BJ (cell line): ENCODE measurements at regions not wholly inside any gene's neighbourhood (a gene's known extent, or its start where the extent isn't known, plus 50 kb on each side); places are given as distances from the start of the nearest gene placed in this dataset.

Source experiments
- CTCF ChIA-PET: fragments of 350-600 bp; formaldehyde crosslinking; extraction: SDS; loops from one replicate; lab custom pipeline; 2021; ENCODE audit warnings: antibody characterized with exemption, inconsistent platforms; lab: Yijun Ruan, JAX
- POLR2A ChIA-PET: fragments of 300-600 bp; sonication (Branson Sonifier 250); formaldehyde crosslinking; extraction: SDS; loops from one replicate; lab custom pipeline; 2021; ENCODE audit warnings: antibody characterized with exemption; lab: Charles Lee
- DNase-seq: peaks from one replicate; pipeline ENCODE4 v3.0.0-alpha.2; 2011; ENCODE audit warnings: low read depth
- H3K27me3 ChIP-seq: 2 replicates; pipeline ENCODE4 v1.6.0; 2011; ENCODE audit warnings: low read length; ENCODE audit not compliant: control insufficient read depth, insufficient read depth
- H3K36me3 ChIP-seq: 2 replicates; pipeline ENCODE4 v1.5.1; 2011; ENCODE audit warnings: low read length; ENCODE audit not compliant: control insufficient read depth, insufficient read depth
- H3K4me3 ChIP-seq: 2 replicates; pipeline ENCODE4 v1.5.1; 2011; ENCODE audit warnings: low read depth, mild to moderate bottlenecking, control low read depth, low read length
- CTCF ChIP-seq: IDR thresholded peaks from 2 replicates; pipeline ENCODE4 v1.5.1; 2011; ENCODE audit warnings: low read depth, mild to moderate bottlenecking, control low read depth, inconsistent platforms, low read length, moderate library complexity; ENCODE audit not compliant: insufficient read depth

GRCh38 chr7:80991654-80992053 lies 72.8 kb upstream of the SEMA3C start:
- Histone ChIP-seq H3K27me3 (no peaks in the 10 kb centered on the region), H3K36me3 (no peaks in the 10 kb centered on the region), H3K4me3 (no peak overlapping the region)
- no peak for DNase-seq
- ChIA-PET POLR2A (no interaction called here), CTCF (no interaction called here)
- no peak for TF ChIP-seq CTCF

GRCh38 chr7:80984619-80985018 lies 65.8 kb upstream of the SEMA3C start:
- Histone ChIP-seq H3K27me3 (no peaks in the 10 kb centered on the region), H3K36me3 (no peaks in the 10 kb centered on the region), H3K4me3 (no peak overlapping the region)
- POLR2A ChIA-PET = no interaction called here
- CTCF ChIA-PET = interaction anchor here (0.7 kb wide), 1 partner anchor 234 kb away, joined by 3 read pairs; no protein-coding TSS in a partner anchor
- TF ChIP-seq CTCF = no peak
- DNase-seq = no peak

- no peak for TF ChIP-seq CTCF
- ChIA-PET POLR2A (no interaction called here), CTCF (no interaction called here)
- DNase-seq = no peak
- Histone ChIP-seq H3K27me3 (no peaks in the 10 kb centered on the region), H3K4me3 (no peak overlapping the region), H3K36me3 (no peaks in the 10 kb centered on the region)
Measured at GRCh38 chr7:80981405-80981804, 62.6 kb upstream of the SEMA3C start.

GRCh38 chr7:80977751-80978150 lies 58.9 kb upstream of the SEMA3C start:
- H3K27me3 ChIP-seq = no peaks in the 10 kb centered on the region
- POLR2A ChIA-PET = no interaction called here
- DNase-seq = no peak
- TF ChIP-seq CTCF = no peak
- no peak overlapping the region for H3K4me3 ChIP-seq
- H3K36me3 ChIP-seq = no peaks in the 10 kb centered on the region
- CTCF ChIA-PET = interaction anchor here (0.5 kb wide), 1 partner anchor 767 kb away, joined by 4 read pairs; no protein-coding TSS in a partner anchor

- no peak for DNase-seq
- POLR2A ChIA-PET = no interaction called here
Measured at GRCh38 chr7:80974396-80975358, 55.8 kb upstream of the SEMA3C start.

More at GRCh38 chr7:80974396-80975358, 55.8 kb upstream of the SEMA3C start:
- Histone ChIP-seq H3K36me3 (no peaks in the 10 kb centered on the region), H3K4me3 (no peak overlapping the region), H3K27me3 (no peaks in the 10 kb centered on the region)
- TF ChIP-seq CTCF = no peak
- CTCF ChIA-PET = interaction anchor here (1.4 kb wide), 1 partner anchor 11 kb away, joined by 4 read pairs; no protein-coding TSS in a partner anchor
